Cardiac fibroblast (primary cell): ENCODE measurements at regions not wholly inside any gene's neighbourhood (a gene's known extent, or its start where the extent isn't known, plus 50 kb on each side); places are given as distances from the start of the nearest gene placed in this dataset.

Experiments
- DNase-seq, 2 donors: peaks; one replicate each; pipeline versions ENCODE4 v3.0.0 to v3.0.0-alpha.2; 2010; ENCODE audit warnings: low read depth in 2 of 2
- H3K4me3 ChIP-seq, 2 donors: replicated peaks in 1 of 2; 1 replicate in 1 of 2; 2 replicates in 1 of 2; pipeline ENCODE4 v1.5.1; 2011; ENCODE audit warnings: low read depth in 2 of 2, low read length in 2 of 2, mild to moderate bottlenecking in 2 of 2, moderate library complexity in 1 of 2
- CTCF ChIP-seq: IDR thresholded peaks from one replicate; pipeline ENCODE4 v1.5.1; 2011; ENCODE audit warnings: low read depth, mild to moderate bottlenecking, low read length, inconsistent platforms

DNA sequence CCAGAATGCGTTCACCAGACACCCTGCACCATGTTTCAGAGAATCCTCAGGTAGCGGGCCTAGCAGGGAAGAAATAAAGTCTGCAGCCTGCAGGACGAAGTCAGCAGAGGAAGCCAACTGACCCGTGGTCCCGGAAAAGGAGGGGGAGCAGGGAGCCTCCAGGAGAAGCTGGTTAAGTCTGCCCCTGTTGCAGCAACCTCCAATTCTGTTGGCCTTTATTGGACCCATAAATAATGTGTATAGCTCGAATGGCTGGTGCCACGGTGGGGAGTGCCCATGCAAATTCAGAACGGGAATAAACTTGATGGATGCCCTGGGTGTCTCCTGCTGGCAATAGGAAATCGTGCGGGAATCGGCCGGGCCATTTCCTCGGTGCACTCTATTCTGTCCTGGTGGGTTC is 254.1 kb downstream of the AJAP1 start:
- DNase-seq, result no peak
- TF ChIP-seq CTCF, result no peak
- H3K4me3 ChIP-seq, result no peak overlapping the region

DNA sequence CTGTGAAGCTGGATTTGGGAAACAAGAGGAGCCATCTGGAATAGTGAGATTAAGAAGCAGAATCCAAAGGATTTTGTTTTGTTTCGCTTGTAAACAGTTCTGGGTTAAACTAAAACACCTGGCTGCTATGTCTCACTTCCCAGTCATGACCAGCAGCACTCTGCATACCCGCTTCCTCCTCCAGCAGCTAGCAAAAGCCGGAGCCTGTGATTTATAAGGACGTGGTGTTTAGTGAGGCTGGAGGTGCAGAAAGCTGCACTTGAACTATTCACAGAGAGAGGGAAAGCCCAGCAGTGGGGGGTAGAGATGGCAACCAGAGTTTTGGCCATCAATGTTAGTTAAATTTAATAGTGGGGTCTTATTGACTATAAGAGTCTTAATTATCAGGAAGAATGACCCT is 240.2 kb downstream of the AJAP1 start:
- TF ChIP-seq CTCF, result no peak
- no peak for DNase-seq
- H3K4me3 ChIP-seq, result no peak overlapping the region

GRCh38 chr1:4880626-4881025 is 226.2 kb downstream of the AJAP1 start:
- H3K4me3 ChIP-seq, result no peak overlapping the region
- no peak for DNase-seq
- TF ChIP-seq CTCF, result no peak

- H3K4me3 ChIP-seq, result no peak overlapping the region
- DNase-seq, result no peak
- no peak for TF ChIP-seq CTCF
Measured at GRCh38 chr1:4877426-4877825, 223.0 kb downstream of the AJAP1 start.

DNA sequence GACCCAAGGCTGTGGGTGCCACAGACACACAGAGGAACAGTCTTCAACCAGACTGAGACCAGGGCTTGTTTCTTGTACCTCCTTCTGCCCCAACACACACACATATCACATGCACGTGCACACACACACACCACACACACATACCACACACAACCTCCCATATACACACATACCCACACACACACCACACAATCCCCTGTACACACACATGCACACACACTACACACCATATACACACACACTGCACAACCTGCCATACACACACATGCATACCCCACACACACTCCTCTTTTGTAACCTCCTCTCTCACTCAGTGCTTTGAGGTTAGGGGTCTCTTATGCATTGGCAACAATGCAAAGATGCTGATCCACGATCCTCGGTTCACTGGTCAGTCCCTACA is 217.0 kb downstream of the AJAP1 start:
- no peak for DNase-seq
- H3K4me3 ChIP-seq, result no peak overlapping the region
- TF ChIP-seq CTCF, result no peak

DNA sequence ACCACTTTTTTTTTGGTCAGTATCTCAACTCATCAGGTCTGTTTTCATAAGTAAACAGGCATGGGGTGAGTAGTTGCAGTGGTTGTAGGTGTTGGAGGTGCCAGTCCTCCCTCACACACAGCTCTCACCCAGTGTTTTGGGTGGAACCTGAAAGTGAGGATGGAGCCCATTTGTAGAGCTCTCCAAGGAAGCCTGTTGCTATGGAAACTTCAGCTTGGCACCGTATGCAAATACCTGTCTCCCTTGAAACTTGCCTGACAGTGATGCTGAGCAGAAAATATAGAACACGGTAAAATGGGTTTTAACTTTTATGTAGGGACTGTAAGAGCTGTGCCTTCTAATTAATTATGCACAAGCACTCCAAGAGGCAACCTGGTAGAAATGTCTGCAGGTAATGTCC is 214.1 kb downstream of the AJAP1 start:
- DNase-seq, result no peak
- no peak for TF ChIP-seq CTCF
- H3K4me3 ChIP-seq, result no peak overlapping the region

DNA sequence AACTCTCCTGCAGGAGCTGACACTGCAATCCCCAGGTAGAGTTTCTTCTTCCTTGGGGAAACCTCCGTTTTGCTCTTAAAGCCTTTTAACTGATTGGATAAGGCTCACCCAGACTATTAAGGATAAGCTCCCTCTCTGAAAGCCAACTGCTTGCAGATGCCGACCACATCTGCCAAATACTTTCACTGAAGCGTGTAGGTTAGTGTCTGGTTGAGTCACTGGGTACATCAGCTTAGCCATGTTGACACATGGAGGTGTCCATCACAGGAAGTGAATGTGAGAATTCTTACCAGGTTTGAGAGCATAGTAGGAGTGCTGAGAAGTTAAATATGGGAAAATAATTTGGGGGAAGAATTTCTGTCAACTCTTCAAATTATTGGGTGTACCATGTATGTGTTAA is 202.0 kb downstream of the AJAP1 start:
- DNase-seq, result no peak
- TF ChIP-seq CTCF, result no peak
- H3K4me3 ChIP-seq, result no peak overlapping the region
